ENCODE measurements at regions not wholly inside any gene's neighbourhood (a gene's known extent, or its start where the extent isn't known, plus 50 kb on each side); places are given as distances from the start of the nearest gene placed in this dataset.

DNA sequence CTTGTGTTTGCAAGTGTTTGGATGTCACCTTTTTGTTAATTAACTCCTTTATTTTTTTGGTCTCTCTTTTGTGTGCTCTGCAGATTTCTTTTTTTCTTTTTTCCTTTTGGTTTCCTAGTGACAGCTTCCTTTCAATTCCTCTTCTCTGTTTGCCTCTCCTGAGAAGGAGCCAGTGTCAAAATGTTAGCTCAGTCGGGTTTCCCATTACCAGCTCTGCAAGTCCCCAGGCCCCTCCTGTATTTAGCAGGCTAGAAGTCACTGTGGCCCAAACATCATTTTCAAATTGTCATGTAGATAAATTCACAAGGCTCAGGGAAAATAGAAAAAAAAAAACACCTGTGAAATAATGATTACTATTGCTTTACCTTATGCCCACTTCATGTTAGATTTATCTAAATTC, 1621.6 kb downstream of the CDH8 start:
- ChIA-PET POLR2A (no interaction called here), CTCF (no interaction called here)
- Histone ChIP-seq H3K4me3 (ENCODE audit: low read depth in 2 of 2, low read length in 2 of 2) (no peak overlapping the region), H3K27me3 (ENCODE audit: control insufficient read depth, insufficient read depth, low read length) (no peaks in the 10 kb centered on the region), H3K4me1 (ENCODE audit: control insufficient read depth, insufficient read depth, low read length) (no peaks in the 10 kb centered on the region), H3K36me3 (ENCODE audit: control insufficient read depth, insufficient read depth, low read length) (no peaks in the 10 kb centered on the region), H3K9me3 (ENCODE audit: control insufficient read depth, insufficient read depth, low read depth, low read length) (no peaks in the 10 kb centered on the region), H3K27ac (ENCODE audit: low read length) (no peak overlapping the region)
- DNase-seq (ENCODE audit: low read depth, low spot score) (no peak), ATAC-seq (no peak)
- TF ChIP-seq TCF7L2 (IDR thresholded peaks at IDR 0.05; ENCODE audit: low read depth, low read length) (no peak), POLR2AphosphoS5 (IDR thresholded peaks at IDR 0.05; ENCODE audit: low read depth, low read length) (no peak), SIN3A (IDR thresholded peaks at IDR 0.05; ENCODE audit: borderline replicate concordance, insufficient read depth, low read depth, low read length) (no peak)
- TF ChIP-seq, protein P1, sequence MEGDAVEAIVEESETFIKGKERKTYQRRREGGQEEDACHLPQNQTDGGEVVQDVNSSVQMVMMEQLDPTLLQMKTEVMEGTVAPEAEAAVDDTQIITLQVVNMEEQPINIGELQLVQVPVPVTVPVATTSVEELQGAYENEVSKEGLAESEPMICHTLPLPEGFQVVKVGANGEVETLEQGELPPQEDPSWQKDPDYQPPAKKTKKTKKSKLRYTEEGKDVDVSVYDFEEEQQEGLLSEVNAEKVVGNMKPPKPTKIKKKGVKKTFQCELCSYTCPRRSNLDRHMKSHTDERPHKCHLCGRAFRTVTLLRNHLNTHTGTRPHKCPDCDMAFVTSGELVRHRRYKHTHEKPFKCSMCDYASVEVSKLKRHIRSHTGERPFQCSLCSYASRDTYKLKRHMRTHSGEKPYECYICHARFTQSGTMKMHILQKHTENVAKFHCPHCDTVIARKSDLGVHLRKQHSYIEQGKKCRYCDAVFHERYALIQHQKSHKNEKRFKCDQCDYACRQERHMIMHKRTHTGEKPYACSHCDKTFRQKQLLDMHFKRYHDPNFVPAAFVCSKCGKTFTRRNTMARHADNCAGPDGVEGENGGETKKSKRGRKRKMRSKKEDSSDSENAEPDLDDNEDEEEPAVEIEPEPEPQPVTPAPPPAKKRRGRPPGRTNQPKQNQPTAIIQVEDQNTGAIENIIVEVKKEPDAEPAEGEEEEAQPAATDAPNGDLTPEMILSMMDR (IDR thresholded peaks at IDR 0.05) = no peak
- TF ChIP-seq, protein P2, sequence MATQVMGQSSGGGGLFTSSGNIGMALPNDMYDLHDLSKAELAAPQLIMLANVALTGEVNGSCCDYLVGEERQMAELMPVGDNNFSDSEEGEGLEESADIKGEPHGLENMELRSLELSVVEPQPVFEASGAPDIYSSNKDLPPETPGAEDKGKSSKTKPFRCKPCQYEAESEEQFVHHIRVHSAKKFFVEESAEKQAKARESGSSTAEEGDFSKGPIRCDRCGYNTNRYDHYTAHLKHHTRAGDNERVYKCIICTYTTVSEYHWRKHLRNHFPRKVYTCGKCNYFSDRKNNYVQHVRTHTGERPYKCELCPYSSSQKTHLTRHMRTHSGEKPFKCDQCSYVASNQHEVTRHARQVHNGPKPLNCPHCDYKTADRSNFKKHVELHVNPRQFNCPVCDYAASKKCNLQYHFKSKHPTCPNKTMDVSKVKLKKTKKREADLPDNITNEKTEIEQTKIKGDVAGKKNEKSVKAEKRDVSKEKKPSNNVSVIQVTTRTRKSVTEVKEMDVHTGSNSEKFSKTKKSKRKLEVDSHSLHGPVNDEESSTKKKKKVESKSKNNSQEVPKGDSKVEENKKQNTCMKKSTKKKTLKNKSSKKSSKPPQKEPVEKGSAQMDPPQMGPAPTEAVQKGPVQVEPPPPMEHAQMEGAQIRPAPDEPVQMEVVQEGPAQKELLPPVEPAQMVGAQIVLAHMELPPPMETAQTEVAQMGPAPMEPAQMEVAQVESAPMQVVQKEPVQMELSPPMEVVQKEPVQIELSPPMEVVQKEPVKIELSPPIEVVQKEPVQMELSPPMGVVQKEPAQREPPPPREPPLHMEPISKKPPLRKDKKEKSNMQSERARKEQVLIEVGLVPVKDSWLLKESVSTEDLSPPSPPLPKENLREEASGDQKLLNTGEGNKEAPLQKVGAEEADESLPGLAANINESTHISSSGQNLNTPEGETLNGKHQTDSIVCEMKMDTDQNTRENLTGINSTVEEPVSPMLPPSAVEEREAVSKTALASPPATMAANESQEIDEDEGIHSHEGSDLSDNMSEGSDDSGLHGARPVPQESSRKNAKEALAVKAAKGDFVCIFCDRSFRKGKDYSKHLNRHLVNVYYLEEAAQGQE (IDR thresholded peaks at IDR 0.05; ENCODE audit: insufficient read depth in 1 of 2, low read depth in 2 of 2, low read length in 1 of 2) = no peak
- BruUV-seq (replicated peaks) = no TSS peak
- in situ Hi-C loops (cut with HindIII; ENCODE audit: low pct_unique_long_range_greater_than_20kb, low sequenced_read_pairs) (no loop called here), intact Hi-C loops (cut with micrococcal nuclease; ENCODE audit: unreplicated experiment) (no loop called here)

DNA sequence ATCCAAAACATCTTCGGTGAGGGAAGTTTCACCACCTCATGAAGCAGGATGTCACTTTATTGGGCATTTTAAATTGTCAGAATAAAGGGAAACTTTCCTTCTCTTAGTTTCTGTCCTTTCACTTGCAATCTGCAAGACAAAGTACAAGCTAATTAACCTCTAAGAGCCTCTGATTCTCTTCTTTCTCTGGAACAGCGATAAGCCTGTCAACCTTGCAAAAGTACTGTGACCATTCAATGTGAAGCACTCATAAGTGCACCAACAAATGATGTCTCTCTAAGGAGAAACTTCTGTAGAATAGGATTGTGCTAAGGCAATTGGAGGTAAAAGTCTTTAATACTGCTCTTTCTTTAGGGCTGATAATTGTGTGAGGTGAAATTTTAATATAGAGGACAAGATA, 1622.3 kb downstream of the CDH8 start:
- no peak for DNase-seq (ENCODE audit: low read depth, low spot score)
- POLR2A ChIA-PET = no interaction called here
- intact Hi-C loops (cut with micrococcal nuclease; ENCODE audit: unreplicated experiment) = no loop called here
- BruUV-seq (replicated peaks) = no TSS peak
- H3K36me3 ChIP-seq (ENCODE audit: control insufficient read depth, insufficient read depth, low read length) = no peaks in the 10 kb centered on the region
- H3K9me3 ChIP-seq (ENCODE audit: control insufficient read depth, insufficient read depth, low read depth, low read length) = no peaks in the 10 kb centered on the region
- TF ChIP-seq, protein P1 (IDR thresholded peaks at IDR 0.05) = no peak
- TF ChIP-seq, protein P2 (IDR thresholded peaks at IDR 0.05; ENCODE audit: insufficient read depth in 1 of 2, low read depth in 2 of 2, low read length in 1 of 2) = no peak
- no peak for TF ChIP-seq TCF7L2 (IDR thresholded peaks at IDR 0.05; ENCODE audit: low read depth, low read length)
- no peak for TF ChIP-seq POLR2AphosphoS5 (IDR thresholded peaks at IDR 0.05; ENCODE audit: low read depth, low read length)
- no peak for TF ChIP-seq SIN3A (IDR thresholded peaks at IDR 0.05; ENCODE audit: borderline replicate concordance, insufficient read depth, low read depth, low read length)
- H3K4me3 ChIP-seq (ENCODE audit: low read depth in 2 of 2, low read length in 2 of 2) = no peak overlapping the region
- in situ Hi-C loops (cut with HindIII; ENCODE audit: low pct_unique_long_range_greater_than_20kb, low sequenced_read_pairs) = no loop called here
- H3K27me3 ChIP-seq (ENCODE audit: control insufficient read depth, insufficient read depth, low read length) = no peaks in the 10 kb centered on the region
- no peaks in the 10 kb centered on the region for H3K4me1 ChIP-seq (ENCODE audit: control insufficient read depth, insufficient read depth, low read length)
- no peak for ATAC-seq
- CTCF ChIA-PET = no interaction called here
- H3K27ac ChIP-seq (ENCODE audit: low read length) = no peak overlapping the region

Measured in Panc1 (cell line).